ENCODE measurements at regions not wholly inside any gene's neighbourhood (a gene's known extent, or its start where the extent isn't known, plus 50 kb on each side); places are given as distances from the start of the nearest gene placed in this dataset.

GRCh38 chr14:51457843-51458562 is 193.7 kb upstream of the FRMD6 start:
- TF ChIP-seq CTCF (IDR thresholded peaks at IDR 0.05; ENCODE audit: insufficient read depth, low read depth, low read length, missing control alignments): no peak
- no peak overlapping the region for H3K4me3 ChIP-seq (ENCODE audit: low read length)
- no peak for DNase-seq (ENCODE audit: low read depth)

DNA sequence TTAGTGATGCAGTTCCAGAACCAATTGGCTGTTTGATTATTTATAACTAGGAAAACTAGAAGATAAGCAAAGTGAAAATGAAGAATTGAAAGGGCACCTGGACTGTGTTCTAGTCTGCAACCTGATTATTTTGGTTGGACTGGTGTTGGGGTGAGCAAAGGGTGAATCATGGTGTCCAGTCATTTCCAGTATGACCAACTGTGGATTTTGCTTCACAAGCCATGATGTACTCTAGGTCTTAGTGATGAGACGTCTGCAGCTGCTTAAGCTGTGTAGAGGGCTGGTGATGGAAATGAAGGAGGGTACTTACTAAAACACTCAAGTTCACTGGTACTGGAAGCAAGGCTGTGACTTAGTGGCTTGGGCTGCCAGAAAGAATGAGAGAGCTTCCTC is 193.2 kb upstream of the FRMD6 start:
- peak; percentile 83 for DNase-seq (ENCODE audit: low read depth)
- no peak for TF ChIP-seq CTCF (IDR thresholded peaks at IDR 0.05; ENCODE audit: insufficient read depth, low read depth, low read length, missing control alignments)
- H3K4me3 ChIP-seq (ENCODE audit: low read length): no peak overlapping the region

DNA sequence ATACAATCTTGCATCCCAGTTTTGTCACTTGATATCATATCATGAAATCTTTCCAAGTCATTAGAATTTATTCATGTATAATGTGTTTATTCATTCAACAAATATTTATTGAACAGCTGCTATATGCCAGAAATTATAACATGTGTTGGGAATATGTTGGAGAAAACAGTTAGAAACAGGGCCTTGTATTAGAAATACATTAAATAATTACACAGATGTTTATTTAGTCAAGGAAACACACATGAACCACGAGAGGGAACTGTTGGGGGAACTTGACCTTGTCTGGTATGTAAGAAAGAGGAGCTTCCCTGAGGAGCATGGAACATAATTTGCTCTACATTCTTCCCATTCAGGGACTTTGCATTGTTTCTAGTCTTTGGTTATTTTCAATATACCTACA is 191.7 kb upstream of the FRMD6 start:
- no peak for TF ChIP-seq CTCF (IDR thresholded peaks at IDR 0.05; ENCODE audit: insufficient read depth, low read depth, low read length, missing control alignments)
- H3K4me3 ChIP-seq (ENCODE audit: low read length): no peak overlapping the region
- no peak for DNase-seq (ENCODE audit: low read depth)

- no peak overlapping the region for H3K4me3 ChIP-seq (ENCODE audit: low read length)
- peak; percentile 91 for DNase-seq (ENCODE audit: low read depth)
- TF ChIP-seq CTCF (IDR thresholded peaks at IDR 0.05; ENCODE audit: insufficient read depth, low read depth, low read length, missing control alignments): no peak
These were observed 189.5 kb upstream of the FRMD6 start for GRCh38 chr14:51462182-51462581.

- peak; percentile 54 for DNase-seq (ENCODE audit: low read depth)
- TF ChIP-seq CTCF (IDR thresholded peaks at IDR 0.05; ENCODE audit: insufficient read depth, low read depth, low read length, missing control alignments): no peak
These were observed 189.0 kb upstream of the FRMD6 start for GRCh38 chr14:51462706-51463105.

GRCh38 chr14:51463461-51463860 is 188.2 kb upstream of the FRMD6 start:
- no peak for DNase-seq (ENCODE audit: low read depth)
- TF ChIP-seq CTCF (IDR thresholded peaks at IDR 0.05; ENCODE audit: insufficient read depth, low read depth, low read length, missing control alignments): no peak
- no peak overlapping the region for H3K4me3 ChIP-seq (ENCODE audit: low read length)

More at GRCh38 chr14:51462706-51463105, 189.0 kb upstream of the FRMD6 start:
- H3K4me3 ChIP-seq (ENCODE audit: low read length): no peak overlapping the region

DNA sequence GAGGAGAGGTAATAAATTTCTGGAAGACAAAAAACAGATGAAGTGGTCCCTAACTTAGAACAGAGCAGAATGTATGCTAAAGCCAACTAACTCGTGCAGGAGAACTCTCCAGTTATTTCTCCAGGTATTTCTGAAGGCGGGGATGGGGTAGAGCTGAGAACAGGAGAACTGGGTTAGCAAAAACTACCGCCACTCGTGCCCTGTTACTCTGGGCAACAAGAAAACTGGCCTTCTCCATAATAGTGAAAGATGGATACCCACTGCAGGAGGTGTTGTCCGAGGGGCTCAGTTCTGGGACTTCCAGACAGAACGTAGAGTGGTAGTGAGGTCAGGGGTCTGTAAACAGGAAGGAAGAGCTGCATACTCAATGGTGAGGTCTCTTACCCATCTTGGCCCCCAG is 187.3 kb upstream of the FRMD6 start:
- DNase-seq (ENCODE audit: low read depth): no peak
- TF ChIP-seq CTCF (IDR thresholded peaks at IDR 0.05; ENCODE audit: insufficient read depth, low read depth, low read length, missing control alignments): no peak
- H3K4me3 ChIP-seq (ENCODE audit: low read length): no peak overlapping the region

Measured in epithelial cell of esophagus (primary cell).